Epithelial cell of prostate (primary cell): ENCODE measurements at regions not wholly inside any gene's neighbourhood (a gene's known extent, or its start where the extent isn't known, plus 50 kb on each side); places are given as distances from the start of the nearest gene placed in this dataset.

Source experiments
- DNase-seq: peaks from one replicate; pipeline ENCODE4 v3.0.0-alpha.2; 2011; ENCODE audit warnings: low read depth, low spot score
- H3K27ac ChIP-seq: fragments of 450-650 bp; 2 replicates; pipeline ENCODE4 v1.5.1; 2017; ENCODE audit warnings: mild to moderate bottlenecking

- no peak for DNase-seq
- H3K27ac ChIP-seq, result no peak overlapping the region
These were observed 120.1 kb upstream of the CAMK1G start for GRCh38 chr1:209463441-209463840.

DNA sequence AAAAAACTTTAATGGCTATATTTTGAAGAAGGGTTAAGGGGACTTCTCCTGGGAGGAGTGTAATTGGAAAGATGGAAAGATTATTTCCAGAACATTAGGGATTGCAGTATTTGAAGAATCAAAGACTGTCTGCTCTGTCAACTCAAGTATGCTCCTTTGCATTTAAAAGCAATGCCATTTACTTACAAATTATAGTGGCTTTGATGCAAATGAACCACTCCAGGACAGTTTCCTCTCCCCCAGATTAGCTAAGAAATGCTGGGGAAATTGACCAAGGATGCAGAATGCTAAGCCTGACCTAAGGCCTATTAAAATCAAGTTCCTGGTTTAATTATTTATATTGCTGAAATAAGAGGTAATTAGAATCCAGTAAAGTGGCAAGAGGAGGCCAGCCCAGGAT lies 110.5 kb upstream of the CAMK1G start:
- H3K27ac ChIP-seq, result no peak overlapping the region
- DNase-seq, result no peak

DNA sequence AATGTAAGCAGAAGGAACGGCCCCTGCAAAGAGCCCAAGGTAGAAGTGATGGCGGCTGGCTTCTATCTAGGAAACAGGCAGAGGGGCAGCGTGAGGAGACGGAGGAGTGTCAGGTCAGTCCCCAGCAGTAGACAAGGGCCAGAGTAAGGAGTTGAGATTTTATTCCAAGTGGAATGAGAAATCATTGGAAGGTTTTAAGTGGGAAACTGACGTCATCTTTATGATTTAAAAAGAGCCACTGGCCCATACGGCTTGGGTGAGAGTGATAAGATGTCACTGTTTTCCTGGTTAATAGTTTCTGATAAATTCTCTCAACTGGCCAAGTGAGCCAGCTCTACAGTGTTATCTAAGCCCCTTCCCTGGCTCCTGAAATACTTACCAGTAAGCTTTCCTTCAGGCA lies 103.2 kb upstream of the CAMK1G start:
- no peak overlapping the region for H3K27ac ChIP-seq
- no peak for DNase-seq

GRCh38 chr1:209483691-209484090 lies 99.8 kb upstream of the CAMK1G start:
- no peak for DNase-seq
- H3K27ac ChIP-seq, result no peak overlapping the region

DNA sequence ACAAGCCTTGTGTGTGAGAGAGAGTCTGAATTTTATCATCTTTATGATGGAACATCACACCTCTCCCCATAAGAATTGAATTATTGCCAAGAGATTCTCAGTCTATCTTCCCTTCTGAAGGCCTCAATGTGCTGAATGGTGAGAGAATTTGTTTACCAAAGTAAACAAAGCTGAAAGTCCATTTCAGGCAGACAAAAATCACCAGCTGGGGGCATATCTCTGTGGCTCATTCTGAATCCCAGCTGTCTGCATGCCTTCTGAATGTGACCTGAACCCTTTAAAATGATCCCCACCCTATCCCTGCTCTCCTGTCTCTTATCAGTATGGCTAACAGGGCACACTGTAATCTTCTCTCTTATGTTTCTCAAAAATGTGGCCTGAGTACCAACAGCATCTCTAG lies 99.1 kb upstream of the CAMK1G start:
- no peak for DNase-seq
- peak overlapping the region; percentile 56 for H3K27ac ChIP-seq

- peak; percentile 95 for DNase-seq
- peak overlapping the region; percentile 56 for H3K27ac ChIP-seq
These were observed 98.3 kb upstream of the CAMK1G start for GRCh38 chr1:209485167-209485566.

DNA sequence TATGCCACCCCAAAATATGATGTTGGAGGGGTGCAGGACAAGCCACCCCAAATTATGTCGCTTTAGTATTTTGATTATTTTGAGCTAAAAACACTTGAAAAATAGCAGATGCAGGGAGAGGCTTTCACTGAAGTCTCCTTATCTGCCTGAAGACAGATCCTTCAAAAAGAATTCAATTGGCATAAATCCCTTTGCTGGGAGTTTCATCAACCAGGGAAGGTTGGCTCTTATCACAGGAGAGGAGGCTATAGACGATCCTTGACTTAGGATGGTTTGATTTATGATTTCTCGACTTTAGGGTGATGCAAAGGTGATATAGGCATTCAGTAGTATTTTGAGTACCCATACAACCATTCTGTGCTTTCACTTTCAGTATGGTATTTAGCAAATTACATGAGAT lies 97.8 kb upstream of the CAMK1G start:
- H3K27ac ChIP-seq, result peak overlapping the region; percentile 56
- no peak for DNase-seq

DNA sequence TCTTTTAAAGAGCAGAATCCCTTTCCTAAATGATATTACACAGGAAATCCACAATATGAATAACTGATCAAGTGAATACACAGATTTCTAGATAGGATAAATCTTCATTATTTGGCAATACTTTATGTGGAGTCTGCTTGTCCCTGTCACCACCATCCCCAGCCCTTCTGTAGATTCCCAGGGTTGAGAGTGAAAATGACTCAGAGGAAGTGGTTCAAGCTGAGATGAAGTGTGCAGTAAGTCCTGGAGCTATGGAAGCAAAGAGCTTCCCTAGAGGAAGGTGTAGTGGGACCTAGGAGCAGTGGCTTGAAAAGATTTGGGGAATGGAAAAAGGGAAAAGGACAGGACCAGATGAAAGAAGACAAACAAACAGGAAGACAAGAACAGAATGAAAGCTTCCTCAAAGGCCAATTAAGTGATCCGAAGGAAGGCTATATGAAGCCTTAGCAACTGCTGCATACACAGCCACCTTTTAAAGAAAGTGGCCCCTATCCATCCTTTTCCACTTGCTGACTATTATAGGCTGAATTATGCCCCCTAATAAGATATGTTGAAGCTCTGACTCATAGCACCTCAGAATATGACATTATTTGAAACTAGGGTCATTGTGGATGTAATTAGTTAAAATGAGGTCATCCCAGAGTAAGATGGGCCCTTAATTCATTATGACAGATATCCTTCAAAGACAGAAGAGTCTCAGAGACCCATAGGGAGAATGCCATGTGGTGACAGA lies 96.5 kb upstream of the CAMK1G start:
- no peak overlapping the region for H3K27ac ChIP-seq
- peak; percentile 5 for DNase-seq

- no peak overlapping the region for H3K27ac ChIP-seq
- DNase-seq, result no peak
These were observed 93.5 kb upstream of the CAMK1G start for GRCh38 chr1:209490013-209490412.

GRCh38 chr1:209491031-209491430 lies 92.5 kb upstream of the CAMK1G start:
- DNase-seq, result no peak
- no peak overlapping the region for H3K27ac ChIP-seq

DNA sequence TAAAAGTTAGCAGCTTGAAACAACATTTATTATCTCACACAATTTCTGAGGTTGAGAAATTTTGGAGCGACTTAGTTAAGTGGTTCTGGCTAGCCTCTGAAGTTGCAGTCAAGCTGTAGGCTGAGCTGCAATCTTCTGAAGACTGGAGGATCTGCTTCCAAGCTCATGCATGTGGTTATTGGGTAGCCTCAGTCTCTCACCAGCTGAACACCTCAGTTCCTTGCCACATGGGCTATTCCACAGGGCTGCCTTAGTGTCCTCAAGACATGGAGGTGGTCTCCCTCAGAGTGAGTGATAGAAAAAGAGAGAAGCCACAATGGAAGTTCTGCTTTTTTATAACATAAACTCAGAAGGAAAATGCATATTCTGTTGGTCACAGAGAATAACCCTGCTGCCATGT lies 92.0 kb upstream of the CAMK1G start:
- no peak for DNase-seq
- H3K27ac ChIP-seq, result no peak overlapping the region

GRCh38 chr1:209491897-209492296 lies 91.6 kb upstream of the CAMK1G start:
- DNase-seq, result no peak
- H3K27ac ChIP-seq, result no peak overlapping the region

GRCh38 chr1:209493559-209493958 lies 90.0 kb upstream of the CAMK1G start:
- DNase-seq, result no peak
- H3K27ac ChIP-seq, result no peak overlapping the region

- no peak overlapping the region for H3K27ac ChIP-seq
These were observed 85.8 kb upstream of the CAMK1G start for GRCh38 chr1:209497729-209498128.

GRCh38 chr1:209500993-209501392 lies 82.5 kb upstream of the CAMK1G start:
- DNase-seq, result no peak
- no peak overlapping the region for H3K27ac ChIP-seq

More at GRCh38 chr1:209497729-209498128, 85.8 kb upstream of the CAMK1G start:
- no peak for DNase-seq

GRCh38 chr1:209503196-209503595 lies 80.3 kb upstream of the CAMK1G start:
- no peak for DNase-seq
- no peak overlapping the region for H3K27ac ChIP-seq

- DNase-seq, result no peak
- H3K27ac ChIP-seq, result peak overlapping the region; percentile 65
These were observed 78.9 kb upstream of the CAMK1G start for GRCh38 chr1:209504571-209504970.

GRCh38 chr1:209505044-209505443 lies 78.5 kb upstream of the CAMK1G start:
- DNase-seq, result no peak
- peak overlapping the region; percentile 65 for H3K27ac ChIP-seq

GRCh38 chr1:209506101-209506500 lies 77.4 kb upstream of the CAMK1G start:
- no peak overlapping the region for H3K27ac ChIP-seq
- no peak for DNase-seq

GRCh38 chr1:209509039-209509438 lies 74.5 kb upstream of the CAMK1G start:
- no peak for DNase-seq
- H3K27ac ChIP-seq, result no peak overlapping the region

GRCh38 chr1:209510063-209510462 lies 73.5 kb upstream of the CAMK1G start:
- no peak overlapping the region for H3K27ac ChIP-seq
- no peak for DNase-seq

- DNase-seq, result no peak
- H3K27ac ChIP-seq, result no peak overlapping the region
These were observed 72.3 kb upstream of the CAMK1G start for GRCh38 chr1:209511169-209511568.
